ENCODE measurements at regions not wholly inside any gene's neighbourhood (a gene's known extent, or its start where the extent isn't known, plus 50 kb on each side); places are given as distances from the start of the nearest gene placed in this dataset.

GRCh38 chr3:127423856-127424765, 136.3 kb upstream of the PRR20G start:
- Mint-ChIP-seq H3K36me3 (ENCODE audit: low read depth) (no peaks in the 10 kb centered on the region), H3K27ac (ENCODE audit: unreplicated experiment) (peak overlapping the region; percentile 92), H3K4me3 (peak overlapping the region; percentile 33), H3K9me3 (no peaks in the 10 kb centered on the region), H3K27me3 (ENCODE audit: low read depth) (no peaks in the 10 kb centered on the region), H3K4me1 (peaks cover 89% of the 10 kb centered on the region)
- TF ChIP-seq CTCF (conservative IDR thresholded peaks at IDR 0.05): no peak
- DNase-seq (ENCODE audit: low read depth, low spot score): no peak

- Mint-ChIP-seq H3K4me3 (no peak overlapping the region), H3K27me3 (ENCODE audit: low read depth) (no peaks in the 10 kb centered on the region), H3K27ac (ENCODE audit: unreplicated experiment) (no peak overlapping the region), H3K36me3 (ENCODE audit: low read depth) (no peaks in the 10 kb centered on the region), H3K4me1 (peaks cover 90% of the 10 kb centered on the region), H3K9me3 (no peaks in the 10 kb centered on the region)
- DNase-seq (ENCODE audit: low read depth, low spot score): no peak
- no peak for TF ChIP-seq CTCF (conservative IDR thresholded peaks at IDR 0.05)
Measured at GRCh38 chr3:127422663-127423375, 135.0 kb upstream of the PRR20G start.

GRCh38 chr3:127421943-127422662, 134.3 kb upstream of the PRR20G start:
- Mint-ChIP-seq H3K4me3 (no peak overlapping the region), H3K27me3 (ENCODE audit: low read depth) (no peaks in the 10 kb centered on the region), H3K9me3 (no peaks in the 10 kb centered on the region), H3K4me1 (peaks cover 90% of the 10 kb centered on the region), H3K27ac (ENCODE audit: unreplicated experiment) (no peak overlapping the region), H3K36me3 (ENCODE audit: low read depth) (no peaks in the 10 kb centered on the region)
- no peak for TF ChIP-seq CTCF (conservative IDR thresholded peaks at IDR 0.05)
- no peak for DNase-seq (ENCODE audit: low read depth, low spot score)

GRCh38 chr3:127420829-127421228, 133.0 kb upstream of the PRR20G start:
- no peak overlapping the region for H3K4me3 Mint-ChIP-seq
- H3K27me3 Mint-ChIP-seq (ENCODE audit: low read depth): no peaks in the 10 kb centered on the region
- peaks cover 90% of the 10 kb centered on the region for H3K4me1 Mint-ChIP-seq
- H3K9me3 Mint-ChIP-seq: no peaks in the 10 kb centered on the region
- no peaks in the 10 kb centered on the region for H3K36me3 Mint-ChIP-seq (ENCODE audit: low read depth)
- peak overlapping the region; percentile 79 for H3K27ac Mint-ChIP-seq (ENCODE audit: unreplicated experiment)
- TF ChIP-seq CTCF (conservative IDR thresholded peaks at IDR 0.05): no peak
- no peak for DNase-seq (ENCODE audit: low read depth, low spot score)
